IMR-90 (cell line): ENCODE measurements at regions not wholly inside any gene's neighbourhood (a gene's known extent, or its start where the extent isn't known, plus 50 kb on each side); places are given as distances from the start of the nearest gene placed in this dataset.

Source experiments
- ATAC-seq: fragments of 200-7000 bp; cut with Tn5 transposase; 2 replicates; pipeline ENCODE4 v1.9.1; 2020; ENCODE audit warnings: low read depth, mild to moderate bottlenecking, moderate library complexity
- BruUV-seq: library from RNA; stranded (reverse); fragments of 400-500 nt; replicated peaks from 2 replicates; lab custom pipeline; 2021; lab: Mats Ljungman, UMichigan
- CTCF ChIA-PET: fragments of 300-600 bp; formaldehyde crosslinking; extraction: SDS; loops from one replicate; lab custom pipeline; 2021; ENCODE audit warnings: antibody characterized with exemption; lab: Yijun Ruan, JAX
- POLR2A ChIA-PET: fragments of 300-600 bp; sonication (Branson Sonifier 250); formaldehyde crosslinking; loops from one replicate; lab custom pipeline; 2022; ENCODE audit warnings: antibody characterized with exemption; ENCODE audit not compliant: unreplicated experiment; lab: Charles Lee
- DNase-seq: peaks from one replicate; pipeline ENCODE4 v3.0.0; 2013
- H2AFZ ChIP-seq: replicated peaks from 2 replicates; pipeline ENCODE3; 2013; ENCODE audit warnings: low read length, mild to moderate bottlenecking; ENCODE audit not compliant: poor library complexity
- H2AK5ac ChIP-seq: 2 replicates; pipeline ENCODE4 v1.6.1; 2013; ENCODE audit warnings: low read depth, low read length, inconsistent platforms
- H2AK9ac ChIP-seq: replicated peaks from 2 replicates; pipeline ENCODE3; 2013; ENCODE audit warnings: mild to moderate bottlenecking, low read depth, low read length, moderate library complexity; ENCODE audit not compliant: poor library complexity
- H2BK120ac ChIP-seq: 2 replicates; pipeline ENCODE4 v1.6.1; 2013; ENCODE audit warnings: low read depth, low read length, inconsistent platforms
- H2BK15ac ChIP-seq: 3 replicates; pipeline ENCODE4 v1.6.1; 2013; ENCODE audit warnings: low read depth, low read length, inconsistent platforms
- H2BK20ac ChIP-seq: 2 replicates; pipeline ENCODE4 v1.6.1; 2013; ENCODE audit warnings: low read depth, mild to moderate bottlenecking, inconsistent platforms, low read length, moderate library complexity
- H2BK5ac ChIP-seq: 2 replicates; pipeline ENCODE4 v1.6.1; 2013; ENCODE audit warnings: mild to moderate bottlenecking, low read depth, low read length, inconsistent platforms; ENCODE audit not compliant: poor library complexity, severe bottlenecking
- H3K14ac ChIP-seq: replicated peaks from 2 replicates; pipeline ENCODE4 v1.6.1; 2013; ENCODE audit warnings: low read depth, low read length, inconsistent platforms
- H3K18ac ChIP-seq: 2 replicates; pipeline ENCODE4 v1.6.1; 2013; ENCODE audit warnings: low read depth, low read length, control low read depth
- H3K23ac ChIP-seq: 2 replicates; pipeline ENCODE4 v1.6.1; 2013; ENCODE audit warnings: low read depth, low read length, inconsistent platforms
- H3K27ac ChIP-seq: 2 replicates; pipeline ENCODE4 v1.5.1; 2013; ENCODE audit warnings: mild to moderate bottlenecking, control low read depth, low read length; ENCODE audit not compliant: insufficient read depth
- H3K27me3 ChIP-seq: 2 replicates; pipeline ENCODE4 v1.6.1; 2013; ENCODE audit warnings: low read length; ENCODE audit not compliant: control insufficient read depth, insufficient read depth
- H3K36me3 ChIP-seq: 2 replicates; pipeline ENCODE4 v1.6.1; 2013; ENCODE audit warnings: low read length, mixed read lengths; ENCODE audit not compliant: control insufficient read depth, insufficient read depth
- H3K4ac ChIP-seq: 2 replicates; pipeline ENCODE4 v1.6.1; 2013; ENCODE audit warnings: low read depth, low read length, inconsistent platforms
- H3K4me1 ChIP-seq: 2 replicates; pipeline ENCODE4 v1.6.1; 2013; ENCODE audit warnings: low read length, mixed read lengths; ENCODE audit not compliant: control insufficient read depth, insufficient read depth
- H3K4me2 ChIP-seq: 2 replicates; pipeline ENCODE4 v1.6.1; 2013; ENCODE audit warnings: low read depth, mild to moderate bottlenecking, control low read depth, low read length, moderate library complexity
- H3K4me3 ChIP-seq: 2 replicates; pipeline ENCODE4 v1.5.1; 2013; ENCODE audit warnings: low read depth, mild to moderate bottlenecking, control low read depth, low read length, moderate library complexity; ENCODE audit not compliant: insufficient read depth
- H3K56ac ChIP-seq: 2 replicates; pipeline ENCODE4 v1.6.1; 2013; ENCODE audit warnings: low read length, inconsistent platforms; ENCODE audit not compliant: insufficient read depth; ENCODE audit errors: extremely low read depth
- H3K79me1 ChIP-seq, 2 experiments: 2 replicates each; pipeline ENCODE4 v1.6.1; 2013; ENCODE audit warnings: low read length in 2 of 2, inconsistent platforms in 1 of 2, low read depth in 1 of 2
- H3K9ac ChIP-seq: 2 replicates; pipeline ENCODE4 v1.6.1; 2013; ENCODE audit warnings: low read depth, low read length, control low read depth
- H3K9me1 ChIP-seq: 2 replicates; pipeline ENCODE4 v1.6.1; 2013; ENCODE audit warnings: low read length, inconsistent platforms; ENCODE audit not compliant: insufficient read depth
- H3K9me3 ChIP-seq: 2 replicates; pipeline ENCODE4 v1.6.1; 2013; ENCODE audit warnings: low read length; ENCODE audit not compliant: control insufficient read depth, insufficient read depth
- H4K20me1 ChIP-seq: 2 replicates; pipeline ENCODE4 v1.6.1; 2013; ENCODE audit warnings: low read length, inconsistent platforms; ENCODE audit not compliant: insufficient read depth
- H4K5ac ChIP-seq: 2 replicates; pipeline ENCODE4 v1.6.1; 2013; ENCODE audit warnings: mild to moderate bottlenecking, low read depth, low read length, control low read depth
- H4K8ac ChIP-seq, 2 experiments: 2 replicates each; pipeline ENCODE4 v1.6.1; 2013; ENCODE audit warnings: low read depth in 2 of 2, low read length in 2 of 2, control low read depth in 1 of 2, inconsistent platforms in 1 of 2
- H4K91ac ChIP-seq: 2 replicates; pipeline ENCODE4 v1.6.1; 2013; ENCODE audit warnings: low read depth, low read length, inconsistent platforms; ENCODE audit not compliant: insufficient read depth
- CEBPB ChIP-seq: IDR thresholded peaks from 2 replicates; pipeline ENCODE4 v1.6.1; 2012; ENCODE audit warnings: low read depth, low read length, improper control_type of control experiment
- CHD1 ChIP-seq: IDR thresholded peaks from 2 replicates; pipeline ENCODE4 v1.6.1; 2012; ENCODE audit warnings: low read depth, low read length, improper control_type of control experiment
- MAFK ChIP-seq: IDR thresholded peaks from 2 replicates; pipeline ENCODE4 v1.6.1; 2012; ENCODE audit warnings: low read depth, low read length, improper control_type of control experiment
- RCOR1 ChIP-seq: IDR thresholded peaks from 2 replicates; pipeline ENCODE4 v1.6.1; 2012; ENCODE audit warnings: mild to moderate bottlenecking, low read length, improper control_type of control experiment; ENCODE audit not compliant: insufficient replicate concordance
- WGBS, 2 experiments: methylation state at CpG; one replicate each; pipeline versions ENCODE4 v1.1.5 to v1.1.7; 2013; ENCODE audit warnings: missing lambda C conversion rate in 2 of 2; ENCODE audit not compliant: insufficient read length in 1 of 2; ENCODE audit errors: extremely low coverage in 2 of 2; 5-methylcytosine and 5-hydroxymethylcytosine counted together
- dilution Hi-C: fragments of 300-500 bp; cut with HindIII; formaldehyde crosslinking; loops from one replicate; pipeline ENCODE4 v1.14.3; 2018; ENCODE audit warnings: low sequenced_read_pairs; ENCODE audit not compliant: unreplicated experiment
- in situ Hi-C: fragments of 300-500 bp; cut with MboI; formaldehyde crosslinking; loops from 3 replicates; pipeline ENCODE4 v1.14.3; 2019; ENCODE audit warnings: low sequenced_read_pairs, inconsistent platforms, mixed read lengths
- intact Hi-C: fragments of 100-400 bp; cut with micrococcal nuclease; formaldehyde crosslinking; loops from 2 replicates; pipeline ENCODE4 v1.10.0; 2022
- TF ChIP-seq, protein P1 (sequence below): fragments of 150-350 bp; IDR thresholded peaks from 2 replicates; pipeline ENCODE4 v1.6.1; 2016; ENCODE audit warnings: low read depth, mild to moderate bottlenecking, low read length, moderate library complexity, borderline replicate concordance
- TF ChIP-seq, protein P2 (sequence below): conservative IDR thresholded peaks from 2 replicates; pipeline ENCODE4 v1.5.1; 2012; ENCODE audit warnings: mild to moderate bottlenecking, low read depth, low read length, improper control_type of control experiment

DNA sequence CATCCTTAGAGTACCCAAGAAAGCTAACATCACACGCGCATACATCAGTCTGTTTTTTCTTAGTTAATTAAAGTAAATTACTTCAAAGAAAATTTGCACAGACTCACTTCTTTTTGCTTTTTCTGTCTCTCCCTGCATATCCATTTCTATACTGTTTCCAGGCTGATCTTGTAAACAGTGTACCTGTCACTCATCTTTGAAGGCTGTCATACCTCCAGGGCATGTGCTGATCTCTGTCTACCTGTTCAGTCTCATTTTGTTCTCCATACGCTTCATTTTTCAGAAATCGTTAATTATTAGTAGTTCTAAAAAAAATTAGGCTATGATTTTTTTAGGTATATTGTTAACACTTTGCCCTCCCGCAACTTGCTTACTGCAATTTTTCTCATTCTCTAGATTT, 313.9 kb upstream of the ROBO2 start:
- no TSS peak for BruUV-seq
- ChIA-PET POLR2A (no interaction called here), CTCF (no interaction called here)
- no peaks in the 10 kb centered on the region for H3K9me3 ChIP-seq
- no peak overlapping the region for H3K9ac ChIP-seq
- WGBS, 2 experiments: no CpG with 5 or more reads among the region's 5 CpGs
- ATAC-seq (no peak), DNase-seq (no peak)
- H3K56ac ChIP-seq: no peak overlapping the region
- H3K18ac ChIP-seq: no peak overlapping the region
- H2AK5ac ChIP-seq: no peak overlapping the region
- dilution Hi-C loops: no loop called here
- no peak overlapping the region for H2AFZ ChIP-seq
- no peak overlapping the region for H4K5ac ChIP-seq
- H3K4me1 ChIP-seq: no peaks in the 10 kb centered on the region
- H2BK5ac ChIP-seq: no peak overlapping the region
- no peak overlapping the region for H4K8ac ChIP-seq
- no peak overlapping the region for H3K23ac ChIP-seq
- TF ChIP-seq, protein P1, sequence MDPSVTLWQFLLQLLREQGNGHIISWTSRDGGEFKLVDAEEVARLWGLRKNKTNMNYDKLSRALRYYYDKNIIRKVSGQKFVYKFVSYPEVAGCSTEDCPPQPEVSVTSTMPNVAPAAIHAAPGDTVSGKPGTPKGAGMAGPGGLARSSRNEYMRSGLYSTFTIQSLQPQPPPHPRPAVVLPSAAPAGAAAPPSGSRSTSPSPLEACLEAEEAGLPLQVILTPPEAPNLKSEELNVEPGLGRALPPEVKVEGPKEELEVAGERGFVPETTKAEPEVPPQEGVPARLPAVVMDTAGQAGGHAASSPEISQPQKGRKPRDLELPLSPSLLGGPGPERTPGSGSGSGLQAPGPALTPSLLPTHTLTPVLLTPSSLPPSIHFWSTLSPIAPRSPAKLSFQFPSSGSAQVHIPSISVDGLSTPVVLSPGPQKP: no peak
- TF ChIP-seq, protein P2, sequence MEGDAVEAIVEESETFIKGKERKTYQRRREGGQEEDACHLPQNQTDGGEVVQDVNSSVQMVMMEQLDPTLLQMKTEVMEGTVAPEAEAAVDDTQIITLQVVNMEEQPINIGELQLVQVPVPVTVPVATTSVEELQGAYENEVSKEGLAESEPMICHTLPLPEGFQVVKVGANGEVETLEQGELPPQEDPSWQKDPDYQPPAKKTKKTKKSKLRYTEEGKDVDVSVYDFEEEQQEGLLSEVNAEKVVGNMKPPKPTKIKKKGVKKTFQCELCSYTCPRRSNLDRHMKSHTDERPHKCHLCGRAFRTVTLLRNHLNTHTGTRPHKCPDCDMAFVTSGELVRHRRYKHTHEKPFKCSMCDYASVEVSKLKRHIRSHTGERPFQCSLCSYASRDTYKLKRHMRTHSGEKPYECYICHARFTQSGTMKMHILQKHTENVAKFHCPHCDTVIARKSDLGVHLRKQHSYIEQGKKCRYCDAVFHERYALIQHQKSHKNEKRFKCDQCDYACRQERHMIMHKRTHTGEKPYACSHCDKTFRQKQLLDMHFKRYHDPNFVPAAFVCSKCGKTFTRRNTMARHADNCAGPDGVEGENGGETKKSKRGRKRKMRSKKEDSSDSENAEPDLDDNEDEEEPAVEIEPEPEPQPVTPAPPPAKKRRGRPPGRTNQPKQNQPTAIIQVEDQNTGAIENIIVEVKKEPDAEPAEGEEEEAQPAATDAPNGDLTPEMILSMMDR: no peak
- TF ChIP-seq CEBPB (no peak), RCOR1 (no peak), MAFK (no peak), CHD1 (no peak)
- no peak overlapping the region for H3K4ac ChIP-seq
- no peak overlapping the region for H2AK9ac ChIP-seq
- no peak overlapping the region for H3K14ac ChIP-seq
- H4K91ac ChIP-seq: no peak overlapping the region
- no peak overlapping the region for H2BK20ac ChIP-seq
- no peaks in the 10 kb centered on the region for H3K79me1 ChIP-seq
- no peaks in the 10 kb centered on the region for H3K9me1 ChIP-seq
- H3K36me3 ChIP-seq: no peaks in the 10 kb centered on the region
- no peak overlapping the region for H3K4me2 ChIP-seq
- no peak overlapping the region for H2BK120ac ChIP-seq
- no peak overlapping the region for H3K4me3 ChIP-seq
- H3K27ac ChIP-seq: no peak overlapping the region
- no peak overlapping the region for H2BK15ac ChIP-seq
- intact Hi-C loops: no loop called here
- H3K27me3 ChIP-seq: no peaks in the 10 kb centered on the region
- H4K20me1 ChIP-seq: no peaks in the 10 kb centered on the region
- in situ Hi-C loops: no loop called here
